Nephron progenitor cell (in vitro differentiated cells): ENCODE measurements at regions not wholly inside any gene's neighbourhood (a gene's known extent, or its start where the extent isn't known, plus 50 kb on each side); places are given as distances from the start of the nearest gene placed in this dataset.

ENCODE experiments used
- DNase-seq: peaks from one replicate; pipeline ENCODE4 v3.0.0; 2021
- H3K27ac Mint-ChIP-seq: 2 replicates; pipeline ENCODE4 v1.8.0; 2021; ENCODE audit warnings: mild to moderate bottlenecking, moderate library complexity, mixed read lengths
- H3K27me3 Mint-ChIP-seq: 2 replicates; pipeline ENCODE4 v1.8.0; 2021; ENCODE audit warnings: mild to moderate bottlenecking, low read depth, mixed read lengths; ENCODE audit not compliant: poor library complexity
- H3K36me3 Mint-ChIP-seq: 2 replicates; pipeline ENCODE4 v1.8.0; 2021; ENCODE audit warnings: low read depth, mixed read lengths
- H3K4me1 Mint-ChIP-seq: 2 replicates; pipeline ENCODE4 v1.8.0; 2021; ENCODE audit warnings: mixed read lengths
- H3K4me3 Mint-ChIP-seq: 2 replicates; pipeline ENCODE4 v1.8.0; 2021; ENCODE audit warnings: mild to moderate bottlenecking, moderate library complexity, mixed read lengths
- H3K9me3 Mint-ChIP-seq: 2 replicates; pipeline ENCODE4 v1.8.0; 2021; ENCODE audit warnings: mild to moderate bottlenecking, moderate library complexity, mixed read lengths
- TF ChIP-seq, protein P1 (sequence below): fragments of 200-600 bp; sonication (generic); IDR thresholded peaks from 2 replicates; pipeline ENCODE4 v1.5.0; 2021; ENCODE audit warnings: antibody characterized with exemption

DNA sequence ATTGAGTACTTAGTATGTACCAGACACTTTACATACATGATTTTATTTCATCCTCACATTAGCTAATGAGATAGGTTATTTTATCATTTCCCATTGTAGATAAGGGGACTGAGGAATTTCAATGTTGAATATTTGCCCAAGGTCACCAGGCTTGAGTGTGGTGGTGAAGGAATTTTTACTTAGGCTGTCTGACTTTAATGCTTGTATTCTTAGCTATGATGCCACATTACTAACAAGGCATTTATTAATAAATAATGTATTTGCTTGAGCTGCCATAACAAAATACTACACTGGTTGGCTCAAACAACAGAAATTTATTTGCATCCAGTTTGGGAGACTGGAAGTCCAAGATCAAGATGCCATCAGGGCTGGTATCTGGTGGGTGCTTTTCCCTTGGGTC, 250.9 kb downstream of the GPD2 start:
- Mint-ChIP-seq H3K9me3 (no peaks in the 10 kb centered on the region), H3K4me1 (no peaks in the 10 kb centered on the region), H3K27me3 (no peaks in the 10 kb centered on the region), H3K36me3 (no peaks in the 10 kb centered on the region), H3K4me3 (no peak overlapping the region), H3K27ac (no peak overlapping the region)
- DNase-seq, result no peak
- TF ChIP-seq, protein P1, sequence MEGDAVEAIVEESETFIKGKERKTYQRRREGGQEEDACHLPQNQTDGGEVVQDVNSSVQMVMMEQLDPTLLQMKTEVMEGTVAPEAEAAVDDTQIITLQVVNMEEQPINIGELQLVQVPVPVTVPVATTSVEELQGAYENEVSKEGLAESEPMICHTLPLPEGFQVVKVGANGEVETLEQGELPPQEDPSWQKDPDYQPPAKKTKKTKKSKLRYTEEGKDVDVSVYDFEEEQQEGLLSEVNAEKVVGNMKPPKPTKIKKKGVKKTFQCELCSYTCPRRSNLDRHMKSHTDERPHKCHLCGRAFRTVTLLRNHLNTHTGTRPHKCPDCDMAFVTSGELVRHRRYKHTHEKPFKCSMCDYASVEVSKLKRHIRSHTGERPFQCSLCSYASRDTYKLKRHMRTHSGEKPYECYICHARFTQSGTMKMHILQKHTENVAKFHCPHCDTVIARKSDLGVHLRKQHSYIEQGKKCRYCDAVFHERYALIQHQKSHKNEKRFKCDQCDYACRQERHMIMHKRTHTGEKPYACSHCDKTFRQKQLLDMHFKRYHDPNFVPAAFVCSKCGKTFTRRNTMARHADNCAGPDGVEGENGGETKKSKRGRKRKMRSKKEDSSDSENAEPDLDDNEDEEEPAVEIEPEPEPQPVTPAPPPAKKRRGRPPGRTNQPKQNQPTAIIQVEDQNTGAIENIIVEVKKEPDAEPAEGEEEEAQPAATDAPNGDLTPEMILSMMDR, result no peak

DNA sequence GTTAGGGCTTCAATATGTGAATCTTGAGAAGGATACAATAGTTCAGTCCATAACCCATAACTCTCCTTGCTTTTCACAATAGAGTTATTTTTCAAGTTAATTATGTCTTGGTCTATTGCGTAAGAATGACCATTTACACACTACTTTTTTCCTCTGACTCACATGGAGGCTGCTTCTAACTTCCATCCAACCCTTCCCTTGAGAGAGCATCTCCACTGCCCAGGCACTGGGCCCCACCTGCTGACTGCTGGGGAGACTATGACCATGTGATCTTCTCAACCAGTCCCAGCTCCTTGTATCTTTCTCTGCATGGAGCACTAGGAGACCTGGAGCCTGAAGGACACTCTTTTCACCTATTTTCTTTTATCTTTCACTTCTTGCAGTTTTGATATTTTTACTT, 251.5 kb downstream of the GPD2 start:
- Mint-ChIP-seq H3K36me3 (no peaks in the 10 kb centered on the region), H3K4me1 (no peaks in the 10 kb centered on the region), H3K4me3 (no peak overlapping the region), H3K9me3 (no peaks in the 10 kb centered on the region), H3K27ac (no peak overlapping the region), H3K27me3 (no peaks in the 10 kb centered on the region)
- DNase-seq, result no peak
- TF ChIP-seq, protein P1, result no peak

DNA sequence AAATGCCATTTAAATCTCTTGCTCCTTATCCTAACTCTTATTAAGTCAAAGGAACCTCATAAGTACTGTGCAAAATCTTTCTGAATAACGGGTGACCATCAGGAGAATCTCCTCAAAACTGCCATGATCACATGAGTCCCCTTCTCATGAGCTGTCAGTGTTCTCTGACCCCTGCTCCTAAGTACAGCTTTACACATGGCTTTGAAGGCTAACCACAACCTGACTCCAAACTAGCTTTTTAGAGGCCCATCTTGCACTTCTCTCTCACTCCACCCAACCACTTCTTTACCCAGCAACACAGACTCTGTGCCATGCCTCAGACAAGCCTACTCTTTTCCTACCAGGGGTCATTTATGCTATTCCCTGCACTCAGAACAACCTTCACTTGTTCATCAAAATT, 253.8 kb downstream of the GPD2 start:
- H3K4me3 Mint-ChIP-seq, result no peak overlapping the region
- no peak overlapping the region for H3K27ac Mint-ChIP-seq
- no peaks in the 10 kb centered on the region for H3K27me3 Mint-ChIP-seq
- H3K36me3 Mint-ChIP-seq, result no peaks in the 10 kb centered on the region
- H3K9me3 Mint-ChIP-seq, result no peaks in the 10 kb centered on the region
- peaks cover 8% of the 10 kb centered on the region for H3K4me1 Mint-ChIP-seq
- TF ChIP-seq, protein P1, result no peak
- no peak for DNase-seq

DNA sequence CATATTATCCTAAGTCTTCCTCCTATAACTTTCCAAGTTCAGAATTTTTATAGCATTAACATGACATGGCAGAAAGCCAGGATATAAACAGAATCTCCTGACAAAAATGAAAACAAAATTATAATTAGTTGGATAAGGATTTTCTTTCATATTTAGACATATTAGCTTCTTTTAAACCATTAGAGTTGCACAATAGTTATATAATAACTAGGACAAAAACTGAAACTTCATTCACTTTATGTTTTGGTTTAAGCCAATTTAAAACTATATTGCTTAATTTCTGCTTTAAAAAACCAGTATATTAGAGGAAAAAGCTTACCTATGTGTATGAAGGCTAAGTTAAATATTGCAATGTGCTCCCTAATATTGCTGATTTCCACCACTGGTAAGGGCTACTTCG, 254.8 kb downstream of the GPD2 start:
- Mint-ChIP-seq H3K4me3 (no peak overlapping the region), H3K27me3 (no peaks in the 10 kb centered on the region), H3K9me3 (no peaks in the 10 kb centered on the region), H3K36me3 (no peaks in the 10 kb centered on the region), H3K27ac (no peak overlapping the region), H3K4me1 (peaks cover 14% of the 10 kb centered on the region)
- TF ChIP-seq, protein P1, result no peak
- DNase-seq, result no peak

DNA sequence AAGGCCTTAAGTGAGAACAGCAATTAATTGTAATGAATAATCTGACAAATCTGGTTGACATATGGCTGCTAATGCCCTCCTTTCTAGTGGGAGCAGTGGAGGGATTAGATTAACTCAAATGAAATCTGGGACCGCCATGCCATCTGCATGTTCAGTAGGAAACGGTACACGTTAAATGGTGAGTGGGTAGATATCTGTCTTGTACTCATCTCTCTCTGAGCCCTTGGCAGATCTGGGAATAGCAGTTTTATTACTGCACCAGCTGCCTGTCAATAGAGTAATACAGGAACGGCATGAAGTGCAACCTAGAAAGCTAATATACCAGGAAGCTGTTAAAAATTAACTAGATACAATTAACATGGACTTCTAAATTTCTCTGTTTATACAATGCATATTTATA, 258.8 kb downstream of the GPD2 start:
- Mint-ChIP-seq H3K27me3 (no peaks in the 10 kb centered on the region), H3K36me3 (no peaks in the 10 kb centered on the region), H3K9me3 (no peaks in the 10 kb centered on the region), H3K27ac (no peak overlapping the region), H3K4me3 (no peak overlapping the region), H3K4me1 (peaks cover 15% of the 10 kb centered on the region)
- DNase-seq, result no peak
- TF ChIP-seq, protein P1, result no peak

DNA sequence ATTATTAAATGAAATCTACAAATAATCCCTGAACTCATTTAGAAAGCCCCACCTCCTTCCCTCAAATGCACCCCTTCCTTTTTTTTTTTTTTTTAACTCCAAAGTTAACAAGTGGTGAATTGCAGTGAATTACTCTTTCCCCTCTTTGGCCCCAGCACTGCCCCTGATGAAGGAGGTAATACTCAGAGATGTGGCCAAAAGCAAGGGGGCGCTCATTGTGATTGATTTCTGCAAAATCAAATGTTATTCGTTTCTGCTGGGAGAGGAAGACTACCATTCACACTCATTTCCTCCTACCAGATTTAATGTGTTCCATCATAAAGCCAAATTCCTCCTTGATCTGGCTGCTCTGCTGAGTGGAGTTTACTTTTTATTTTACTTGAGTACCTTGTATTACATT, 259.4 kb downstream of the GPD2 start:
- Mint-ChIP-seq H3K27ac (no peak overlapping the region), H3K4me1 (peaks cover 15% of the 10 kb centered on the region), H3K27me3 (no peaks in the 10 kb centered on the region), H3K4me3 (no peak overlapping the region), H3K9me3 (no peaks in the 10 kb centered on the region), H3K36me3 (no peaks in the 10 kb centered on the region)
- TF ChIP-seq, protein P1, result no peak
- no peak for DNase-seq
